ENCODE measurements at regions not wholly inside any gene's neighbourhood (a gene's known extent, or its start where the extent isn't known, plus 50 kb on each side); places are given as distances from the start of the nearest gene placed in this dataset.

GRCh38 chr2:234415706-234416105 is 81.2 kb downstream of the ARL4C start (continued):
- TF ChIP-seq REST (IDR thresholded peaks at IDR 0.05; ENCODE audit: unreplicated experiment) = no peak
- TF ChIP-seq ZNF331 (CRISPR knock-in tag; IDR thresholded peaks at IDR 0.05; ENCODE audit: low read depth) = no peak
- no peak for TF ChIP-seq POLR2AphosphoS5 (IDR thresholded peaks at IDR 0.05; ENCODE audit: low read depth)
- no peak for TF ChIP-seq ETS1 (IDR thresholded peaks at IDR 0.05)
- TF ChIP-seq NANOG (IDR thresholded peaks at IDR 0.05; ENCODE audit: borderline replicate concordance) = no peak
- TF ChIP-seq STAT1 (IDR thresholded peaks at IDR 0.05; ENCODE audit: unreplicated experiment) = no peak

GRCh38 chr2:234414596-234414995 is 82.3 kb downstream of the ARL4C start:
- no peaks in the 10 kb centered on the region for H3K79me2 ChIP-seq (replicated peaks; ENCODE audit: insufficient read depth)
- H3K9me2 ChIP-seq (ENCODE audit: insufficient read depth) = peaks cover 6% of the 10 kb centered on the region; the same call in 1 of the 2 replicates
- DNase-seq (ENCODE audit: low spot score) = no peak
- no peak overlapping the region for H3K4me3 ChIP-seq
- H3K4me1 ChIP-seq (ENCODE audit: insufficient read depth) = no peaks in the 10 kb centered on the region
- no peak overlapping the region for H3K4me3 Mint-ChIP-seq
- no peak for ATAC-seq
- no peaks in the 10 kb centered on the region for H3K36me3 ChIP-seq (ENCODE audit: insufficient read depth)
- H3K27ac Mint-ChIP-seq = no peak overlapping the region
- peaks cover 7% of the 10 kb centered on the region for H3K27me3 Mint-ChIP-seq (ENCODE audit: insufficient read depth, low read depth, poor library complexity)
- TF ChIP-seq EZH2phosphoT487 (IDR thresholded peaks at IDR 0.05; ENCODE audit: unreplicated experiment) (no peak), ZNF462 (CRISPR knock-in tag; IDR thresholded peaks at IDR 0.05) (no peak), POLR2AphosphoS5 (IDR thresholded peaks at IDR 0.05; ENCODE audit: low read depth) (no peak), ZNF114 (CRISPR knock-in tag; IDR thresholded peaks at IDR 0.05) (no peak), CTCF (conservative IDR thresholded peaks at IDR 0.05; ENCODE audit: low read depth in 2 of 2) (no peak), JUNB (IDR thresholded peaks at IDR 0.05; ENCODE audit: unreplicated experiment) (no peak), ETS1 (IDR thresholded peaks at IDR 0.05) (no peak), CREB1 (CRISPR knock-in tag; IDR thresholded peaks at IDR 0.05; ENCODE audit: low read depth) (no peak), STAT1 (IDR thresholded peaks at IDR 0.05; ENCODE audit: unreplicated experiment) (no peak), ZNF331 (CRISPR knock-in tag; IDR thresholded peaks at IDR 0.05; ENCODE audit: low read depth) (no peak)
- no peaks in the 10 kb centered on the region for H3K27me3 ChIP-seq (ENCODE audit: insufficient read depth)
- H3K36me3 Mint-ChIP-seq (ENCODE audit: low read depth) = no peaks in the 10 kb centered on the region
- no peak overlapping the region for H3K4me2 ChIP-seq
- H3K4me1 Mint-ChIP-seq = peaks cover 11% of the 10 kb centered on the region
- H3F3A ChIP-seq (replicated peaks; ENCODE audit: low read depth) = no peaks in the 10 kb centered on the region
- no peak overlapping the region for H3K27ac ChIP-seq (ENCODE audit: low read depth)
- H4K20me1 ChIP-seq (replicated peaks; ENCODE audit: insufficient read depth) = no peaks in the 10 kb centered on the region
- H2AFZ ChIP-seq = no peak overlapping the region
- H3K9me3 Mint-ChIP-seq = peaks cover 7% of the 10 kb centered on the region; the same call in 2 of the 3 replicates
